Neural progenitor cell (in vitro differentiated cells): ENCODE measurements at regions not wholly inside any gene's neighbourhood (a gene's known extent, or its start where the extent isn't known, plus 50 kb on each side); places are given as distances from the start of the nearest gene placed in this dataset.

Source experiments
- EZH2 ChIP-seq: fragments of 200-600 bp; sonication (generic); IDR thresholded peaks from 2 replicates; pipeline ENCODE4 v1.6.1; 2017; ENCODE audit warnings: antibody characterized with exemption, mild to moderate bottlenecking, moderate library complexity
- TF ChIP-seq, protein P1 (sequence below): fragments of 200-600 bp; sonication (generic); IDR thresholded peaks from 2 replicates; pipeline ENCODE4 v1.5.1; 2017; ENCODE audit warnings: antibody characterized with exemption, mild to moderate bottlenecking

- TF ChIP-seq, protein P1, sequence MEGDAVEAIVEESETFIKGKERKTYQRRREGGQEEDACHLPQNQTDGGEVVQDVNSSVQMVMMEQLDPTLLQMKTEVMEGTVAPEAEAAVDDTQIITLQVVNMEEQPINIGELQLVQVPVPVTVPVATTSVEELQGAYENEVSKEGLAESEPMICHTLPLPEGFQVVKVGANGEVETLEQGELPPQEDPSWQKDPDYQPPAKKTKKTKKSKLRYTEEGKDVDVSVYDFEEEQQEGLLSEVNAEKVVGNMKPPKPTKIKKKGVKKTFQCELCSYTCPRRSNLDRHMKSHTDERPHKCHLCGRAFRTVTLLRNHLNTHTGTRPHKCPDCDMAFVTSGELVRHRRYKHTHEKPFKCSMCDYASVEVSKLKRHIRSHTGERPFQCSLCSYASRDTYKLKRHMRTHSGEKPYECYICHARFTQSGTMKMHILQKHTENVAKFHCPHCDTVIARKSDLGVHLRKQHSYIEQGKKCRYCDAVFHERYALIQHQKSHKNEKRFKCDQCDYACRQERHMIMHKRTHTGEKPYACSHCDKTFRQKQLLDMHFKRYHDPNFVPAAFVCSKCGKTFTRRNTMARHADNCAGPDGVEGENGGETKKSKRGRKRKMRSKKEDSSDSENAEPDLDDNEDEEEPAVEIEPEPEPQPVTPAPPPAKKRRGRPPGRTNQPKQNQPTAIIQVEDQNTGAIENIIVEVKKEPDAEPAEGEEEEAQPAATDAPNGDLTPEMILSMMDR: no peak
- no peak for TF ChIP-seq EZH2
These were observed 468.0 kb upstream of the FZD8 start for GRCh38 chr10:36110097-36110496.
